PC-9 (cell line): ENCODE measurements at regions not wholly inside any gene's neighbourhood (a gene's known extent, or its start where the extent isn't known, plus 50 kb on each side); places are given as distances from the start of the nearest gene placed in this dataset.

Experiments
- CTCF ChIP-seq: fragments of 200-600 bp; sonication (generic); conservative IDR thresholded peaks from 2 replicates; pipeline ENCODE4 v1.6.1; 2017; ENCODE audit warnings: mixed run types, antibody characterized with exemption, mild to moderate bottlenecking, moderate library complexity
- EZH2 ChIP-seq: fragments of 200-600 bp; sonication (generic); IDR thresholded peaks from 2 replicates; pipeline ENCODE4 v1.8.0; 2017; ENCODE audit warnings: antibody characterized with exemption, low read depth

- TF ChIP-seq CTCF (no peak), EZH2 (no peak)
These were observed 79.3 kb upstream of the CBLB start for GRCh38 chr3:105948101-105948500.
